Suppressor macrophage treated with lipopolysaccharide for 1 hour (primary cell): ENCODE measurements at regions not wholly inside any gene's neighbourhood (a gene's known extent, or its start where the extent isn't known, plus 50 kb on each side); places are given as distances from the start of the nearest gene placed in this dataset.
A peak's percentile ranks its signal among the peaks of the same experiment; 100 is the strongest.
"Not testable (repeated sequence)": the region's sequence is repeated elsewhere in the genome, so short reads cannot be mapped to it uniquely, and the experiment has no call there.

Experiments
- DNase-seq, 3 donors: peaks; one replicate each; pipeline ENCODE4 v3.0.0-alpha.2; 2020 to 2022

- no peak for DNase-seq
Observed at GRCh38 chr2:56021579-56021978, 98.0 kb upstream of the EFEMP1 start.

GRCh38 chr2:56025469-56026193, 102.0 kb upstream of the EFEMP1 start:
- DNase-seq = no peak

- DNase-seq = no peak
Observed at GRCh38 chr2:56026828-56027227, 103.2 kb upstream of the EFEMP1 start.

GRCh38 chr2:56030062-56030461, 106.5 kb upstream of the EFEMP1 start:
- no peak for DNase-seq

GRCh38 chr2:56030901-56031300, 107.3 kb upstream of the EFEMP1 start:
- DNase-seq = no peak

- DNase-seq = no peak
Observed at GRCh38 chr2:56034258-56034657, 110.7 kb upstream of the EFEMP1 start.

- no peak for DNase-seq
Observed at GRCh38 chr2:56040189-56040588, 116.6 kb upstream of the EFEMP1 start.

- no peak for DNase-seq
Observed at GRCh38 chr2:56040834-56041233, 117.3 kb upstream of the EFEMP1 start.

- no peak for DNase-seq
Observed at GRCh38 chr2:56047136-56047535, 123.6 kb upstream of the EFEMP1 start.

GRCh38 chr2:56049233-56049845, 125.8 kb upstream of the EFEMP1 start:
- no peak for DNase-seq

- no peak for DNase-seq
Observed at GRCh38 chr2:56053679-56054078, 130.1 kb upstream of the EFEMP1 start.

GRCh38 chr2:56055405-56055804, 128.4 kb upstream of the CCDC85A start:
- DNase-seq = no peak

- not testable (repeated sequence) for DNase-seq
Observed at GRCh38 chr2:56061327-56061726, 122.5 kb upstream of the CCDC85A start.

GRCh38 chr2:56068746-56069145, 115.0 kb upstream of the CCDC85A start:
- DNase-seq = no peak

GRCh38 chr2:56077359-56077915, 106.4 kb upstream of the CCDC85A start:
- DNase-seq = peak in 2 of 3 donors; percentile 3 to 4

GRCh38 chr2:56082665-56083064, 101.1 kb upstream of the CCDC85A start:
- no peak for DNase-seq

GRCh38 chr2:56084111-56084901, 99.5 kb upstream of the CCDC85A start:
- no peak for DNase-seq

GRCh38 chr2:56086336-56086735, 97.5 kb upstream of the CCDC85A start:
- no peak for DNase-seq

- no peak for DNase-seq
Observed at GRCh38 chr2:56088411-56088810, 95.4 kb upstream of the CCDC85A start.

- no peak for DNase-seq
Observed at GRCh38 chr2:56089931-56090330, 93.9 kb upstream of the CCDC85A start.

GRCh38 chr2:56099963-56100362, 83.8 kb upstream of the CCDC85A start:
- no peak for DNase-seq

GRCh38 chr2:56100791-56101312, 82.9 kb upstream of the CCDC85A start:
- no peak for DNase-seq

GRCh38 chr2:56102098-56102497, 81.7 kb upstream of the CCDC85A start:
- DNase-seq = no peak
